A673 (cell line): ENCODE measurements at regions not wholly inside any gene's neighbourhood (a gene's known extent, or its start where the extent isn't known, plus 50 kb on each side); places are given as distances from the start of the nearest gene placed in this dataset.

ENCODE experiments used
- BruUV-seq: library from RNA; stranded (reverse); fragments of 400-500 nt; replicated peaks from 2 replicates; lab custom pipeline; 2021; lab: Mats Ljungman, UMichigan
- CTCF ChIA-PET: fragments of 300-600 bp; sonication (Branson Sonifier 250); formaldehyde crosslinking; loops from one replicate; lab custom pipeline; 2022; ENCODE audit warnings: antibody characterized with exemption; lab: Charles Lee
- POLR2A ChIA-PET: fragments of 300-600 bp; sonication (Branson Sonifier 250); formaldehyde crosslinking; loops from one replicate; lab custom pipeline; 2022; ENCODE audit warnings: antibody characterized with exemption; ENCODE audit not compliant: low non-redundant PET; lab: Charles Lee
- DNase-seq: peaks from one replicate; pipeline ENCODE4 v3.0.0-alpha.2; 2015; ENCODE audit warnings: low spot score
- H3K27ac ChIP-seq: fragments of 200-600 bp; sonication (generic); 2 replicates; pipeline ENCODE4 v1.5.1; 2016; ENCODE audit warnings: mixed run types, low read depth, mild to moderate bottlenecking, mixed read lengths, antibody characterized with exemption, low read length; ENCODE audit not compliant: poor library complexity, severe bottlenecking
- H3K27me3 ChIP-seq: fragments of 200-600 bp; sonication (generic); replicated peaks from 2 replicates; pipeline ENCODE4 v1.6.1; 2017; ENCODE audit warnings: mixed run types, low read depth, mild to moderate bottlenecking, mixed read lengths, antibody characterized with exemption, low read length; ENCODE audit not compliant: insufficient read depth, poor library complexity
- H3K36me3 ChIP-seq: fragments of 200-600 bp; sonication (generic); 2 replicates; pipeline ENCODE4 v1.6.1; 2016; ENCODE audit warnings: mixed run types, mild to moderate bottlenecking, mixed read lengths, antibody characterized with exemption, low read length; ENCODE audit not compliant: insufficient read depth, poor library complexity, severe bottlenecking
- H3K4me1 ChIP-seq: fragments of 200-600 bp; sonication (generic); 2 replicates; pipeline ENCODE4 v1.6.1; 2017; ENCODE audit warnings: mixed run types, mild to moderate bottlenecking, mixed read lengths, antibody characterized with exemption, low read length; ENCODE audit not compliant: insufficient read depth, poor library complexity, severe bottlenecking
- H3K4me3 ChIP-seq: fragments of 200-600 bp; sonication (generic); 2 replicates; pipeline ENCODE4 v1.5.1; 2016; ENCODE audit warnings: low read depth, mixed run types, mild to moderate bottlenecking, mixed read lengths, low read length; ENCODE audit not compliant: poor library complexity, severe bottlenecking
- H3K9me3 ChIP-seq: fragments of 200-600 bp; sonication (generic); 2 replicates; pipeline ENCODE4 v1.6.1; 2016; ENCODE audit warnings: mixed run types, low read depth, mild to moderate bottlenecking, mixed read lengths, antibody characterized with exemption, low read length; ENCODE audit not compliant: poor library complexity, severe bottlenecking
- EZH2 ChIP-seq: fragments of 200-600 bp; sonication (generic); IDR thresholded peaks from 2 replicates; pipeline ENCODE4 v1.6.1; 2017; ENCODE audit warnings: borderline replicate concordance, low read depth, mild to moderate bottlenecking, mixed read lengths, antibody characterized with exemption, low read length; ENCODE audit not compliant: poor library complexity, severe bottlenecking
- intact Hi-C: fragments of 100-400 bp; cut with micrococcal nuclease; formaldehyde crosslinking; loops from one replicate; pipeline ENCODE4 v1.10.0; 2022; ENCODE audit not compliant: unreplicated experiment
- TF ChIP-seq, protein P1 (sequence below): fragments of 300-800, 200-600 bp; sonication (generic); conservative IDR thresholded peaks from 2 replicates; pipeline ENCODE4 v1.5.1; 2017; ENCODE audit warnings: low read depth, mild to moderate bottlenecking, antibody characterized with exemption, low read length, moderate library complexity, mixed read lengths

- no peaks in the 10 kb centered on the region for H3K36me3 ChIP-seq
- H3K9me3 ChIP-seq = no peaks in the 10 kb centered on the region
- no peak for DNase-seq
- intact Hi-C loops = no loop called here
- H3K4me3 ChIP-seq = no peak overlapping the region
- TF ChIP-seq, protein P1, sequence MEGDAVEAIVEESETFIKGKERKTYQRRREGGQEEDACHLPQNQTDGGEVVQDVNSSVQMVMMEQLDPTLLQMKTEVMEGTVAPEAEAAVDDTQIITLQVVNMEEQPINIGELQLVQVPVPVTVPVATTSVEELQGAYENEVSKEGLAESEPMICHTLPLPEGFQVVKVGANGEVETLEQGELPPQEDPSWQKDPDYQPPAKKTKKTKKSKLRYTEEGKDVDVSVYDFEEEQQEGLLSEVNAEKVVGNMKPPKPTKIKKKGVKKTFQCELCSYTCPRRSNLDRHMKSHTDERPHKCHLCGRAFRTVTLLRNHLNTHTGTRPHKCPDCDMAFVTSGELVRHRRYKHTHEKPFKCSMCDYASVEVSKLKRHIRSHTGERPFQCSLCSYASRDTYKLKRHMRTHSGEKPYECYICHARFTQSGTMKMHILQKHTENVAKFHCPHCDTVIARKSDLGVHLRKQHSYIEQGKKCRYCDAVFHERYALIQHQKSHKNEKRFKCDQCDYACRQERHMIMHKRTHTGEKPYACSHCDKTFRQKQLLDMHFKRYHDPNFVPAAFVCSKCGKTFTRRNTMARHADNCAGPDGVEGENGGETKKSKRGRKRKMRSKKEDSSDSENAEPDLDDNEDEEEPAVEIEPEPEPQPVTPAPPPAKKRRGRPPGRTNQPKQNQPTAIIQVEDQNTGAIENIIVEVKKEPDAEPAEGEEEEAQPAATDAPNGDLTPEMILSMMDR = no peak
- TF ChIP-seq EZH2 = no peak
- ChIA-PET POLR2A (no interaction called here), CTCF (no interaction called here)
- no peak overlapping the region for H3K27ac ChIP-seq
- no peaks in the 10 kb centered on the region for H3K27me3 ChIP-seq
- peaks cover 16% of the 10 kb centered on the region for H3K4me1 ChIP-seq
- BruUV-seq = no TSS peak
Measured at GRCh38 chr4:163747293-163747692, 252.8 kb downstream of the TMA16 start.

GRCh38 chr4:163747886-163748285 is 253.4 kb downstream of the TMA16 start:
- no peak overlapping the region for H3K4me3 ChIP-seq
- H3K27me3 ChIP-seq = no peaks in the 10 kb centered on the region
- BruUV-seq = no TSS peak
- H3K27ac ChIP-seq = peak overlapping the region; percentile 2
- no peaks in the 10 kb centered on the region for H3K36me3 ChIP-seq
- peaks cover 16% of the 10 kb centered on the region for H3K4me1 ChIP-seq
- POLR2A ChIA-PET = no interaction called here
- TF ChIP-seq, protein P1 = no peak
- no peak for TF ChIP-seq EZH2
- CTCF ChIA-PET = no interaction called here
- intact Hi-C loops = loop anchor here (2.0 kb wide), 1 partner anchor 45 kb away; no protein-coding TSS in a partner anchor
- no peak for DNase-seq
- H3K9me3 ChIP-seq = no peaks in the 10 kb centered on the region

- POLR2A ChIA-PET = no interaction called here
- H3K4me1 ChIP-seq = peaks cover 16% of the 10 kb centered on the region
- BruUV-seq = no TSS peak
- H3K27ac ChIP-seq = peak overlapping the region; percentile 2
- CTCF ChIA-PET = no interaction called here
- H3K36me3 ChIP-seq = no peaks in the 10 kb centered on the region
- H3K4me3 ChIP-seq = no peak overlapping the region
- no peaks in the 10 kb centered on the region for H3K9me3 ChIP-seq
- TF ChIP-seq, protein P1 = no peak
- no peak for TF ChIP-seq EZH2
- DNase-seq = peak; percentile 90
- intact Hi-C loops = loop anchor here (2.0 kb wide), 1 partner anchor 46 kb away; no protein-coding TSS in a partner anchor
- H3K27me3 ChIP-seq = no peaks in the 10 kb centered on the region
Measured at GRCh38 chr4:163748449-163748848, 254.0 kb downstream of the TMA16 start.
